ENCODE measurements at regions not wholly inside any gene's neighbourhood (a gene's known extent, or its start where the extent isn't known, plus 50 kb on each side); places are given as distances from the start of the nearest gene placed in this dataset.
"Not testable (repeated sequence)": the region's sequence is repeated elsewhere in the genome, so short reads cannot be mapped to it uniquely, and the experiment has no call there.

DNA sequence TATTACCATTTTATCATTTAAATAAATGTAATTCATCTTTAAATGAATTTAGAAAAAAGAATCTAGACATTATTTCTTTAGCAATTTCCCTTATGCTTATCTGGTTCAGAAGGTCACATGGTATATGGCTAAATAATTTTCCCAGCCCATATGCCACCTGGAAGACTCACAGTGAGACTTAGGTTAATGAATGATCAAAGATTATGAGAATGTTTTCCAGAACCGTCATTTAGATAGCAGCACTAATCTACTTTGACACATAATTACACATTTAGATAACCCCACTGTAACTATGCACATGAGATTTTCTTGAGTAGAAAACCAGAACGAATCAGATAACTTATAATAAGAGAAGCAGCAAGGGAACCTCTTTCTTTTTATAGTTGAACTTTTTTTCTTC, 124.9 kb upstream of the CCDC180 start:
- TF ChIP-seq, protein P1, sequence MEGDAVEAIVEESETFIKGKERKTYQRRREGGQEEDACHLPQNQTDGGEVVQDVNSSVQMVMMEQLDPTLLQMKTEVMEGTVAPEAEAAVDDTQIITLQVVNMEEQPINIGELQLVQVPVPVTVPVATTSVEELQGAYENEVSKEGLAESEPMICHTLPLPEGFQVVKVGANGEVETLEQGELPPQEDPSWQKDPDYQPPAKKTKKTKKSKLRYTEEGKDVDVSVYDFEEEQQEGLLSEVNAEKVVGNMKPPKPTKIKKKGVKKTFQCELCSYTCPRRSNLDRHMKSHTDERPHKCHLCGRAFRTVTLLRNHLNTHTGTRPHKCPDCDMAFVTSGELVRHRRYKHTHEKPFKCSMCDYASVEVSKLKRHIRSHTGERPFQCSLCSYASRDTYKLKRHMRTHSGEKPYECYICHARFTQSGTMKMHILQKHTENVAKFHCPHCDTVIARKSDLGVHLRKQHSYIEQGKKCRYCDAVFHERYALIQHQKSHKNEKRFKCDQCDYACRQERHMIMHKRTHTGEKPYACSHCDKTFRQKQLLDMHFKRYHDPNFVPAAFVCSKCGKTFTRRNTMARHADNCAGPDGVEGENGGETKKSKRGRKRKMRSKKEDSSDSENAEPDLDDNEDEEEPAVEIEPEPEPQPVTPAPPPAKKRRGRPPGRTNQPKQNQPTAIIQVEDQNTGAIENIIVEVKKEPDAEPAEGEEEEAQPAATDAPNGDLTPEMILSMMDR (IDR thresholded peaks at IDR 0.05), result not testable (repeated sequence)
- TF ChIP-seq POLR2AphosphoS5, POLR2A (IDR thresholded peaks at IDR 0.05): not testable (repeated sequence)
